Astrocyte of the cerebellum (primary cell): ENCODE measurements at regions not wholly inside any gene's neighbourhood (a gene's known extent, or its start where the extent isn't known, plus 50 kb on each side); places are given as distances from the start of the nearest gene placed in this dataset.

ENCODE experiments used
- DNase-seq: peaks from one replicate; pipeline ENCODE4 v3.0.0-alpha.2; 2011; ENCODE audit warnings: low read depth
- H3K4me3 ChIP-seq: 2 replicates; pipeline ENCODE4 v1.5.1; 2011; ENCODE audit warnings: mild to moderate bottlenecking, low read depth, low read length, moderate library complexity
- in situ Hi-C: cut with HindIII; loops from 2 replicates; pipeline ENCODE4 v1.10.0; 2017; ENCODE audit warnings: low sequenced_read_pairs
- TF ChIP-seq, protein P1 (sequence below): IDR thresholded peaks from 2 replicates; pipeline ENCODE4 v1.5.1; 2012; ENCODE audit warnings: low read length, low read depth, moderate library complexity, mild to moderate bottlenecking; ENCODE audit errors: missing control alignments

DNA sequence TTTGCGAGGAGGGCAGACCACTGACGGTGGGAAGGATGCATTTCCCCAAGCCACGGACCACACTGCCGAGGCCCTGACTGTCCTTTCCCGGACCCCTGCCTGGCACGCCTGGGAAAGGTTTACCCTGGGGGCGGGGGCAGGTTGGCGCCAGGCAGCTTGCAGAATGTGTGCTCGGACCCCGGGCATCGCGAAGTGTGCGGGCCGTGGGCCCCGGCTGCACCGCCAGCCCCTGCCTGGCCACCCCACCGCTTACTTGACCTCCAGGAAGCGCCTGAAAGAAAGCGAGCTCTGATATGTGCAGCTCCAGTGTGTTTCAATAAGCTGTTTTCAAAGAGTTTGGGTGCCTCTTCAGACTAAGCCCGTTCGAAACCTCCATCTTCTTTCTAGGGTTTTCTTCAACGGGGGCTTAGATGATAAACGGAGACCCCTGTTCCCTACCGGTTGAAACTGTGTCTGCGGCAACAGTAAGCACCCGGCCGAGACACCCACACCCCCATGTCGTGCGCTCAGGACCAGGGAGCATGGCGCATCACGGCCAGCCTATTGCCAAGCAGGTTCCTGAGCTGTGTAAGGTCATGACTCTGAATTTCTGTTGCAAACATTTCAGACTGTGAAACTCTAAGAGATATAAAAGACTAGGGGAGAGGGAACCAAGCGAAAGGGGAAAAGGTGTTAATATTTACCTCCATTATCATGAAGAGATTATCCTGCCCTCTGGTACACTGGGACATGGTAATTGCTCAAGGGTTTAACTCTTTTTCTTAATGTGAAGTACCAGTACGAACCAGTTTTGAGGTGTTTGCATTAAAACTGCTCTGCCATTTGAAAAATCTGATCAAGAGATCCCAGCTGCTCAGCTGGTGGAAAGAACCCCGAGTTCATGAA is 231.2 kb upstream of the FOXQ1 start:
- TF ChIP-seq, protein P1, sequence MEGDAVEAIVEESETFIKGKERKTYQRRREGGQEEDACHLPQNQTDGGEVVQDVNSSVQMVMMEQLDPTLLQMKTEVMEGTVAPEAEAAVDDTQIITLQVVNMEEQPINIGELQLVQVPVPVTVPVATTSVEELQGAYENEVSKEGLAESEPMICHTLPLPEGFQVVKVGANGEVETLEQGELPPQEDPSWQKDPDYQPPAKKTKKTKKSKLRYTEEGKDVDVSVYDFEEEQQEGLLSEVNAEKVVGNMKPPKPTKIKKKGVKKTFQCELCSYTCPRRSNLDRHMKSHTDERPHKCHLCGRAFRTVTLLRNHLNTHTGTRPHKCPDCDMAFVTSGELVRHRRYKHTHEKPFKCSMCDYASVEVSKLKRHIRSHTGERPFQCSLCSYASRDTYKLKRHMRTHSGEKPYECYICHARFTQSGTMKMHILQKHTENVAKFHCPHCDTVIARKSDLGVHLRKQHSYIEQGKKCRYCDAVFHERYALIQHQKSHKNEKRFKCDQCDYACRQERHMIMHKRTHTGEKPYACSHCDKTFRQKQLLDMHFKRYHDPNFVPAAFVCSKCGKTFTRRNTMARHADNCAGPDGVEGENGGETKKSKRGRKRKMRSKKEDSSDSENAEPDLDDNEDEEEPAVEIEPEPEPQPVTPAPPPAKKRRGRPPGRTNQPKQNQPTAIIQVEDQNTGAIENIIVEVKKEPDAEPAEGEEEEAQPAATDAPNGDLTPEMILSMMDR: no peak
- in situ Hi-C loops: no loop called here
- DNase-seq: no peak
- no peak overlapping the region for H3K4me3 ChIP-seq

DNA sequence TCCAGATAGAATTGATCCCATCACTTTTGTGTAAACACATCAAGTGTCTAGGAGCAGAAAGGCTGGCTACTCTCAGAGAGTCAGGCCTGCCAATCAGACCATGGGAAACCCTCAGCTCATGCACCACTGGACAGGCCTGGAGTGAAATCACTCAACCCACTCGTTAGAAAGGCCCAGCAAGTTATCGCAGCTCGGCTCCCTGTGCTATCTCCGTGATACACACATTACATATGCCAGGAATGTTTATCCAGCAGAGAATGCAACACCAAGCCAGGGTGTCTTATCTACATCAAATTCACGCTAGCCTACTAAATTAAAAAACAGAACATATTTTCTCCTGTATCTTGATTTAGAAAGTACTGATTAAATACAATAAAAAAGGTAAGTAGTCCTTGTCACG is 232.4 kb upstream of the FOXQ1 start:
- no peak overlapping the region for H3K4me3 ChIP-seq
- TF ChIP-seq, protein P1: no peak
- DNase-seq: no peak
- in situ Hi-C loops: no loop called here

DNA sequence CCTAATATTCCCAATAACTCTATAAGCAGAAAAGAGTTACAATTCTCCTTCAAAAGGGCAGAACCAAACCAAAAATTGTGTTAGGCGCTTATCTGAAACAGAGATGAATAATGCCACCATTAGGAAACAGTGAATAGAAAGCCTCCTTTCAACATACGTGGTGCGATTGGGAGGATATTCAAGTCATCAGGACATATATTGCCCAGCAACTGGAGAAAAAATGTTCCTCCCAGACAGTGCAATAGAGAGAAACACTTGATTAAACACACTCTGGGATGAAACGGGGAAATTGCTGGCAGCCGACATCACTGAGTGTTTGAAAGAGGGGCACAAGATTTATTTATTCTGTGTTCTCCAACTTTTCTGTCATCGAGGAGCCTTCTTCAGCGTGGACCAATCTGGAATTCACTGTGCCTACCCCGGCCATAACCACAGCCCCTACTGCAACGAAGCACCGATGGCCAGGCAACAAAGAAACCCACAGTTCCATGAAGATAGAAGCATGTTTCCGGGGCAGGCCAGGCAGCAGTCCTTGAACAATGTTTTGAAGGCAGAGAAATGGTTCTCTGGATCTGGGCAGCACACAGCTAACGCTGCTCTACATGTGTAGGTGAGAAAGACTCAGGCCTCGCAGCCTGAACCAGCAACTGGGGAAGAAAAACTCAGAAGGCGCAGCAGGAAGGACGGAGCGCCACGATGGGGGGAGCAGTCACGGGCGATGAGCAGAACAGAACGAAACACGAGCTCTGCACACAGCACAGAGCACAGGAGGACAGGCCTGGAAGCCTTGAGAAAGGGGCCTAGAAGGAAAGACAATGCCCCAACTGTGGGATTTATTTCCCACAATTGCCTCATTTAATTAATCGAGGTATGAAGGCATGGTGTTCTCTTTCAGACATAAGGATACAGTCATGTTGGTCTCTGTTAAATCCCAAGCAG is 234.2 kb upstream of the FOXQ1 start:
- TF ChIP-seq, protein P1: no peak
- no peak overlapping the region for H3K4me3 ChIP-seq
- no peak for DNase-seq
- in situ Hi-C loops: no loop called here

DNA sequence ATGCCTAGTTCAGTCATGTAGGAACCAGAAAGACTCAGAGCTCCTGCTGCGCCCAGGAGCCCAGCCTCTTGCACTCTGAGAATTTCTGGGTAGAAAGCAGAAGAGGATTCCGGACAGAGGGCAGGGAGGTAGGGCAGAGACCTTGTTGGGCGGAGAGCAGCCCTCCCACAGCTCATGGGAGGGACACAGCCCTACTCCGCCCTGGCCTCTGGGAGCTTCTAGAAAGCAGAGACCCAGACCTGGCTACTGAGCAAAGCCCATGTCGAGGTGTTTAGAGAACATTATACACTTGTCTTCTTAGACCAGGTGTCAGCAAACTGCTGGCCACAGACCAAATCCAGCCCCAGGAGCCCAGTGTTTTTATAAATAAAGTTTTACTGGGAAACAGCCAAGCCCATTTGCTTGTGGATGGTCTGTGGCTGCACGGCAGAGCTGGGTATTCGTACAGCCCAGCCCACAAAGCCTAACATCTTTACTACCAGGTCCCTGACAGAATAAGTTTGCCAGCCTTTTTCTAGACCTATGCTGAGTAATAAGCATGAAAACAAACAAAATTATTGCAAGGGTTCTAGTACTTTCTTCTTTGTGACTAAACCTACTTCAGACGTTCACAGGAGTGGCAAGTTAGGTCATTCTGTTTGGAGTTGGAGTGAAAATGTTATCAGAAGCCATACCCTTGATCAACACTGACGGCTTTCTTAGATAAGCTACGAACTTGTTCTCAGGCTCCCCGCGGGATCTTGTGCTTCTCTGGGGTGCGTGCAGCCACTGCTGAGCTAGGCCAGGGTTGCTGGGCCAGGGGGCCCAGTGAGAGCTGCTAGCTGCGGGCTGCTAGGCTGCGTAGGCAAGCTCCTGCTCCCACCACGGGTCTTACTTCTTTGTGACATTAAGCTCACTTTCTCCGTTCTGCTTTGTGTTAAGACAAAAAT is 235.1 kb upstream of the FOXQ1 start:
- no peak overlapping the region for H3K4me3 ChIP-seq
- TF ChIP-seq, protein P1: no peak
- no peak for DNase-seq
- in situ Hi-C loops: no loop called here

DNA sequence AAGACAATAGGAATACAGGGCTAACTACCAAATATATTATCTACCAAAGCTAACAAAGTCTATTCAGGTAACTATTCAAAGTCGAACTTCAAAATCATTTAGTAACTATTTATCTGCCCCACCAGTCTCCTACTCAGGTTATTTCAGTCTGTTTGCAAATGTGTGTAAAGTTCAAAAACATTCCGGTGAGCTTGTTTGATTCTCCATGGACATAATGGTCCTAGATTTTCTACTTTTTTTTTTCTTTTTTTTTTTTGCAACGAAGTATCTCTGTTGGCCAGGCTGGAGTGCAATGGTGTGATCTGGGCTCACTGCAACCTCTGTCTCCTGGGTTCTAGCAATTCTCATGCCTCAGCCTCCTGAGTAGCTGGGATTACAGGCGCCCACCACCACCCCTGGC is 236.0 kb upstream of the FOXQ1 start:
- in situ Hi-C loops: no loop called here
- TF ChIP-seq, protein P1: no peak
- H3K4me3 ChIP-seq: no peak overlapping the region
- DNase-seq: no peak

DNA sequence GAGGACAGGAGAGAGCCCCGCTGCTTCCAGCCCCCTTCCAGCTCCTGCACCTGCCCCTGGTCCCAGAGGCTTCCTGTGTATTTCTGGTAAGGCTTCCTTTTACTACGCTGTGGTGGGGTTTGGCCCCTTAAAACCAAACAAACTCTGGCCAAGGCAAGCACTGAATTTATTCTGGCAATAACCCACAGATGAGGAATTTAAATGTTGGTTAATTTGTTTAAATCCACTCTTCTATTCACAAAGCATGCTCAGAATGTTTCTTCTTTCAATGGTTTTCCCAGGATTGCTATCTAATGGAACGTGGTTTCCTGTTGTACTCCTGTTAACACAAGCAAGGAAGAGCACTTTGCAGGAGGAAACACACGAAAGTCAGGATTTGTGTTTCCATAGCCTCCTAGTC is 236.5 kb upstream of the FOXQ1 start:
- in situ Hi-C loops: no loop called here
- TF ChIP-seq, protein P1: no peak
- no peak for DNase-seq
- H3K4me3 ChIP-seq: no peak overlapping the region
